Keratinocyte (primary cell): ENCODE measurements at regions not wholly inside any gene's neighbourhood (a gene's known extent, or its start where the extent isn't known, plus 50 kb on each side); places are given as distances from the start of the nearest gene placed in this dataset.
A peak's percentile ranks its signal among the peaks of the same experiment; 100 is the strongest.

Experiments
- DNase-seq: peaks from one replicate; pipeline ENCODE4 v3.0.0-alpha.2; 2011; ENCODE audit warnings: low read depth, missing footprints, low spot score
- FAIRE-seq: peaks from 2 replicates; lab custom pipeline; 2011; peaks lifted over from hg19 to GRCh38; lab: Jason Lieb, UNC
- H2AFZ ChIP-seq: 2 replicates; pipeline ENCODE4 v1.6.0; 2012; ENCODE audit warnings: low read length, control low read depth, inconsistent platforms; ENCODE audit not compliant: control insufficient read depth
- H3K27ac ChIP-seq: 2 replicates; pipeline ENCODE4 v1.5.1; 2011; ENCODE audit warnings: low read length; ENCODE audit not compliant: control insufficient read depth, insufficient read depth
- H3K27me3 ChIP-seq: 3 replicates; pipeline ENCODE4 v1.6.0; 2011; ENCODE audit warnings: low read length; ENCODE audit not compliant: control insufficient read depth, insufficient read depth; ENCODE audit errors: extremely low read depth
- H3K36me3 ChIP-seq, 2 experiments: 2 replicates in 1 of 2; 3 replicates in 1 of 2; pipeline ENCODE4 v1.5.1; 2011; ENCODE audit warnings: low read length in 2 of 2, mild to moderate bottlenecking in 1 of 2; ENCODE audit not compliant: control insufficient read depth in 2 of 2, insufficient read depth in 2 of 2; ENCODE audit errors: extremely low read depth in 1 of 2
- H3K4me1 ChIP-seq: 3 replicates; pipeline ENCODE4 v1.5.1; 2011; ENCODE audit warnings: low read length; ENCODE audit not compliant: control insufficient read depth, insufficient read depth; ENCODE audit errors: extremely low read depth
- H3K4me2 ChIP-seq: 3 replicates; pipeline ENCODE4 v1.6.0; 2011; ENCODE audit warnings: low read depth, low read length; ENCODE audit not compliant: control insufficient read depth, insufficient read depth; ENCODE audit errors: extremely low read depth
- H3K4me3 ChIP-seq, 3 experiments: fragments of 200-600 bp in 1 of 3; sonication (generic) in 1 of 3; 2 replicates in 2 of 3; 3 replicates in 1 of 3; pipeline ENCODE4 v1.5.1; 2011 to 2016; ENCODE audit warnings: low read length in 3 of 3, mild to moderate bottlenecking in 3 of 3, control low read depth in 2 of 3, inconsistent platforms in 1 of 3, low read depth in 1 of 3, mixed read lengths in 1 of 3, mixed run types in 1 of 3, moderate library complexity in 1 of 3; ENCODE audit not compliant: control insufficient read depth in 2 of 3, insufficient read depth in 2 of 3; ENCODE audit errors: extremely low read depth in 1 of 3
- H3K79me2 ChIP-seq: 2 replicates; pipeline ENCODE4 v1.6.0; 2012; ENCODE audit warnings: low read length; ENCODE audit not compliant: control insufficient read depth, insufficient read depth
- H3K9ac ChIP-seq: 3 replicates; pipeline ENCODE4 v1.6.0; 2011; ENCODE audit warnings: low read length; ENCODE audit not compliant: control insufficient read depth, insufficient read depth; ENCODE audit errors: extremely low read depth
- H3K9me1 ChIP-seq: 3 replicates; pipeline ENCODE4 v1.6.0; 2011; ENCODE audit warnings: low read length; ENCODE audit not compliant: control insufficient read depth, insufficient read depth; ENCODE audit errors: extremely low read depth
- H3K9me3 ChIP-seq: 2 replicates; pipeline ENCODE4 v1.5.1; 2012; ENCODE audit warnings: low read depth, low read length; ENCODE audit not compliant: control insufficient read depth
- H4K20me1 ChIP-seq: 3 replicates; pipeline ENCODE4 v1.6.0; 2011; ENCODE audit warnings: low read length; ENCODE audit not compliant: control insufficient read depth, insufficient read depth; ENCODE audit errors: extremely low read depth
- CTCF ChIP-seq, 3 experiments: IDR thresholded peaks in 1 of 3; conservative IDR thresholded peaks in 1 of 3; optimal IDR thresholded peaks in 1 of 3; 2 replicates in 2 of 3; 3 replicates in 1 of 3; pipeline versions ENCODE3 to v1.5.1; 2011; ENCODE audit warnings: low read length in 3 of 3, mild to moderate bottlenecking in 3 of 3, moderate library complexity in 2 of 3, control low read depth in 1 of 3, inconsistent platforms in 1 of 3; ENCODE audit not compliant: insufficient read depth in 2 of 3; ENCODE audit errors: extremely low read depth in 1 of 3
- EZH2 ChIP-seq: IDR thresholded peaks from one replicate; pipeline ENCODE4 v1.6.1; 2012; ENCODE audit warnings: inconsistent platforms, mild to moderate bottlenecking, low read length, moderate library complexity
- dilution Hi-C: fragments of 300-500 bp; cut with MboI; formaldehyde crosslinking; loops from one replicate; pipeline ENCODE4 v1.7.0; 2020; ENCODE audit warnings: low sequenced_read_pairs; ENCODE audit not compliant: extremely low pct_ligation_motif_present

GRCh38 chrX:8869812-8870211, 68.6 kb upstream of the FAM9A start:
- dilution Hi-C loops = no loop called here
- Histone ChIP-seq H2AFZ (peak overlapping the region; percentile 27), H3K9ac (no peak overlapping the region), H3K4me3 (no peak overlapping the region), H3K36me3 (no peaks in the 10 kb centered on the region), H3K27ac (peak overlapping the region; percentile 85), H3K4me1 (peaks cover 19% of the 10 kb centered on the region), H3K9me1 (no peaks in the 10 kb centered on the region), H3K9me3 (no peaks in the 10 kb centered on the region), H3K4me2 (peak overlapping the region; percentile 69), H3K27me3 (no peaks in the 10 kb centered on the region), H3K79me2 (no peaks in the 10 kb centered on the region), H4K20me1 (no peaks in the 10 kb centered on the region)
- no peak for TF ChIP-seq EZH2
- TF ChIP-seq CTCF (optimal IDR thresholded peaks at IDR 0.05 in 1 of 3, IDR thresholded peaks at IDR 0.05 in 1 of 3, conservative IDR thresholded peaks at IDR 0.05 in 1 of 3; ENCODE audit: extremely low read depth in 1 of 3, insufficient read depth in 2 of 3, low read length in 3 of 3) = no peak
- FAIRE-seq (no peak), DNase-seq (no peak)

- no peak for DNase-seq
- Histone ChIP-seq H3K9me1 (no peaks in the 10 kb centered on the region), H2AFZ (peak overlapping the region; percentile 52), H3K9ac (peak overlapping the region; percentile 55), H3K4me2 (peak overlapping the region; percentile 69), H3K27ac (peak overlapping the region; percentile 85), H3K36me3 (no peaks in the 10 kb centered on the region), H3K27me3 (no peaks in the 10 kb centered on the region), H3K4me1 (peaks cover 19% of the 10 kb centered on the region), H3K4me3 (peak overlapping the region in 2 of 3 experiments; percentile 39 to 52), H3K79me2 (no peaks in the 10 kb centered on the region), H3K9me3 (no peaks in the 10 kb centered on the region), H4K20me1 (no peaks in the 10 kb centered on the region)
- TF ChIP-seq EZH2 (no peak), CTCF (optimal IDR thresholded peaks at IDR 0.05 in 1 of 3, IDR thresholded peaks at IDR 0.05 in 1 of 3, conservative IDR thresholded peaks at IDR 0.05 in 1 of 3; ENCODE audit: extremely low read depth in 1 of 3, insufficient read depth in 2 of 3, low read length in 3 of 3) (peak in 1 of 3 experiments; percentile 17)
- FAIRE-seq = no peak
- dilution Hi-C loops = no loop called here
Observed at GRCh38 chrX:8868906-8869305, 67.7 kb upstream of the FAM9A start.
